Natural killer cell (primary cell): ENCODE measurements at regions not wholly inside any gene's neighbourhood (a gene's known extent, or its start where the extent isn't known, plus 50 kb on each side); places are given as distances from the start of the nearest gene placed in this dataset.

ENCODE experiments used
- ATAC-seq, 3 donors: fragments of 150-1000 bp in 2 of 3; fragments of 200-7000 bp in 1 of 3; cut with Tn5 transposase; 1 replicate in 1 of 3; 2 replicates in 2 of 3; pipeline ENCODE4 v1.10.0; 2021; ENCODE audit warnings: mild to moderate bottlenecking in 2 of 3, moderate library complexity in 2 of 3
- DNase-seq, 2 donors: peaks; one replicate each; pipeline versions ENCODE4 v3.0.0 to v3.0.0-alpha.2; 2013 to 2021; ENCODE audit warnings: mixed read lengths in 1 of 2
- H3K27ac ChIP-seq: one replicate; pipeline ENCODE4 v1.5.1; 2013; ENCODE audit warnings: mild to moderate bottlenecking, low read length
- H3K27me3 ChIP-seq: one replicate; pipeline ENCODE4 v1.6.1; 2013; ENCODE audit warnings: low read length; ENCODE audit not compliant: control insufficient read depth, insufficient read depth
- H3K36me3 ChIP-seq: one replicate; pipeline ENCODE4 v1.6.1; 2013; ENCODE audit warnings: low read length; ENCODE audit not compliant: control insufficient read depth, insufficient read depth
- H3K4me1 ChIP-seq: one replicate; pipeline ENCODE4 v1.6.1; 2013; ENCODE audit warnings: low read length; ENCODE audit not compliant: control insufficient read depth, insufficient read depth
- H3K4me3 ChIP-seq: one replicate; pipeline ENCODE4 v1.5.1; 2013; ENCODE audit warnings: low read length
- H3K9me3 ChIP-seq: one replicate; pipeline ENCODE4 v1.6.1; 2013; ENCODE audit warnings: low read length; ENCODE audit not compliant: control insufficient read depth, insufficient read depth
- H3K27ac Mint-ChIP-seq, 2 donors: one replicate each; pipeline ENCODE4 v1.8.0; 2022; ENCODE audit warnings: mild to moderate bottlenecking in 2 of 2, mixed read lengths in 2 of 2, moderate library complexity in 1 of 2
- H3K27me3 Mint-ChIP-seq, 2 donors: one replicate each; pipeline ENCODE4 v1.8.0; 2022; ENCODE audit warnings: low read depth in 2 of 2, mixed read lengths in 2 of 2
- H3K36me3 Mint-ChIP-seq: one replicate; pipeline ENCODE4 v1.8.0; 2022; ENCODE audit warnings: mixed read lengths
- H3K4me1 Mint-ChIP-seq, 2 donors: one replicate each; pipeline ENCODE4 v1.8.0; 2022; ENCODE audit warnings: mixed read lengths in 2 of 2
- H3K4me3 Mint-ChIP-seq: one replicate; pipeline ENCODE4 v1.8.0; 2022; ENCODE audit warnings: mild to moderate bottlenecking, moderate library complexity, mixed read lengths
- H3K9me3 Mint-ChIP-seq, 2 donors: one replicate each; pipeline ENCODE4 v1.8.0; 2022; ENCODE audit warnings: mixed read lengths in 2 of 2
- WGBS: methylation state at CpG from one replicate; pipeline ENCODE4 v1.1.7; 2013; ENCODE audit warnings: missing lambda C conversion rate; ENCODE audit not compliant: insufficient coverage; 5-methylcytosine and 5-hydroxymethylcytosine counted together
- intact Hi-C: fragments of 100-400 bp; cut with micrococcal nuclease; formaldehyde crosslinking; loops from one replicate; pipeline ENCODE4 v1.14.2; 2022
- TF ChIP-seq, protein P1 (sequence below): fragments of 200-600 bp; IDR thresholded peaks from one replicate; pipeline ENCODE4 v1.8.0; 2022; ENCODE audit warnings: antibody characterized with exemption

DNA sequence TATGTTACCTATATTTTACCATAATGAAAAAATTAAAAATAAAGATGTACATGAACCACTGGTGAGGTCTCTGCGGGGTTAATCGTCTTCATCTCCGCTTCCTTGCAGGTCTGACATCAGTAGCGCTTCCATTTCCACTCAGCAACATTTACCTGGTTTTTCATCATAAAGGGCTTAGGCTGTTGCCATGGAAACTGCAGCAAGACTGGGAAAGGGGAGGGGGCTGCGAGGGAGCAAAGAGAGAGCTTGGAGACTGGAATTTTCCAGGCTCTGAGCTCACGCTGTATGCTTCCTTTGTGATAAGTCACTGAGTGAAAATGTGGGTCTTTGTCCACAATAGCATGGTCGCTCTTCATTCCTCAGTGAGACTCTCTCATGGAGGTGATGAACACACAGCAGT lies 136.6 kb upstream of the USP29 start:
- Histone ChIP-seq H3K27me3 (no peaks in the 10 kb centered on the region), H3K4me3 (no peak overlapping the region), H3K9me3 (peaks cover 46% of the 10 kb centered on the region), H3K4me1 (no peaks in the 10 kb centered on the region), H3K36me3 (no peaks in the 10 kb centered on the region), H3K27ac (no peak overlapping the region)
- Mint-ChIP-seq H3K27me3 (no peaks in the 10 kb centered on the region), H3K9me3 (peaks cover 19 to 22% of the 10 kb centered on the region in 2 donors), H3K36me3 (peaks cover 12% of the 10 kb centered on the region), H3K27ac (no peak overlapping the region), H3K4me1 (no peaks in the 10 kb centered on the region), H3K4me3 (no peak overlapping the region)
- WGBS, result 31% methylated on average over 7 of the region's 7 CpGs
- TF ChIP-seq, protein P1, sequence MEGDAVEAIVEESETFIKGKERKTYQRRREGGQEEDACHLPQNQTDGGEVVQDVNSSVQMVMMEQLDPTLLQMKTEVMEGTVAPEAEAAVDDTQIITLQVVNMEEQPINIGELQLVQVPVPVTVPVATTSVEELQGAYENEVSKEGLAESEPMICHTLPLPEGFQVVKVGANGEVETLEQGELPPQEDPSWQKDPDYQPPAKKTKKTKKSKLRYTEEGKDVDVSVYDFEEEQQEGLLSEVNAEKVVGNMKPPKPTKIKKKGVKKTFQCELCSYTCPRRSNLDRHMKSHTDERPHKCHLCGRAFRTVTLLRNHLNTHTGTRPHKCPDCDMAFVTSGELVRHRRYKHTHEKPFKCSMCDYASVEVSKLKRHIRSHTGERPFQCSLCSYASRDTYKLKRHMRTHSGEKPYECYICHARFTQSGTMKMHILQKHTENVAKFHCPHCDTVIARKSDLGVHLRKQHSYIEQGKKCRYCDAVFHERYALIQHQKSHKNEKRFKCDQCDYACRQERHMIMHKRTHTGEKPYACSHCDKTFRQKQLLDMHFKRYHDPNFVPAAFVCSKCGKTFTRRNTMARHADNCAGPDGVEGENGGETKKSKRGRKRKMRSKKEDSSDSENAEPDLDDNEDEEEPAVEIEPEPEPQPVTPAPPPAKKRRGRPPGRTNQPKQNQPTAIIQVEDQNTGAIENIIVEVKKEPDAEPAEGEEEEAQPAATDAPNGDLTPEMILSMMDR, result no peak
- ATAC-seq, result no peak
- intact Hi-C loops, result no loop called here
- DNase-seq, result no peak

GRCh38 chr19:56983804-56984203 lies 136.0 kb upstream of the USP29 start:
- H3K4me1 Mint-ChIP-seq, result no peaks in the 10 kb centered on the region
- Histone ChIP-seq H3K27me3 (no peaks in the 10 kb centered on the region), H3K4me1 (no peaks in the 10 kb centered on the region), H3K9me3 (peaks cover 48% of the 10 kb centered on the region), H3K27ac (no peak overlapping the region), H3K4me3 (no peak overlapping the region), H3K36me3 (no peaks in the 10 kb centered on the region)
- no peaks in the 10 kb centered on the region for H3K27me3 Mint-ChIP-seq
- H3K4me3 Mint-ChIP-seq, result no peak overlapping the region
- H3K27ac Mint-ChIP-seq, result no peak overlapping the region
- ATAC-seq (no peak), DNase-seq (no peak)
- peaks cover 12% of the 10 kb centered on the region for H3K36me3 Mint-ChIP-seq
- TF ChIP-seq, protein P1, result no peak
- H3K9me3 Mint-ChIP-seq, result peaks cover 19 to 22% of the 10 kb centered on the region in 2 donors
- intact Hi-C loops, result no loop called here
- WGBS, result 75% methylated on average over 3 of the region's 3 CpGs

- 77% methylated on average over 8 of the region's 9 CpGs for WGBS
- no peaks in the 10 kb centered on the region for H3K4me1 Mint-ChIP-seq
- TF ChIP-seq, protein P1, result no peak
- H3K4me1 ChIP-seq, result no peaks in the 10 kb centered on the region
- peaks cover 37% of the 10 kb centered on the region for H3K9me3 ChIP-seq
- ATAC-seq (no peak), DNase-seq (no peak)
- intact Hi-C loops, result no loop called here
- peaks cover 15 to 24% of the 10 kb centered on the region in 2 donors for H3K9me3 Mint-ChIP-seq
- H3K27me3 Mint-ChIP-seq, result no peaks in the 10 kb centered on the region
- H3K36me3 Mint-ChIP-seq, result peaks cover 12% of the 10 kb centered on the region
- H3K4me3 Mint-ChIP-seq, result no peak overlapping the region
- H3K27ac Mint-ChIP-seq, result no peak overlapping the region
- H3K27me3 ChIP-seq, result no peaks in the 10 kb centered on the region
- H3K4me3 ChIP-seq, result no peak overlapping the region
- no peaks in the 10 kb centered on the region for H3K36me3 ChIP-seq
- no peak overlapping the region for H3K27ac ChIP-seq
These were observed 133.4 kb upstream of the USP29 start for GRCh38 chr19:56986386-56986785.

- Mint-ChIP-seq H3K4me3 (no peak overlapping the region), H3K27me3 (no peaks in the 10 kb centered on the region), H3K36me3 (peaks cover 6% of the 10 kb centered on the region), H3K9me3 (peaks cover 15 to 20% of the 10 kb centered on the region in 2 donors), H3K27ac (no peak overlapping the region), H3K4me1 (no peaks in the 10 kb centered on the region)
- 85% methylated on average over 15 of the region's 15 CpGs for WGBS
- intact Hi-C loops, result no loop called here
- no peaks in the 10 kb centered on the region for H3K36me3 ChIP-seq
- H3K27me3 ChIP-seq, result no peaks in the 10 kb centered on the region
- H3K27ac ChIP-seq, result no peak overlapping the region
- DNase-seq (no peak), ATAC-seq (no peak)
- H3K4me1 ChIP-seq, result no peaks in the 10 kb centered on the region
- peaks cover 38% of the 10 kb centered on the region for H3K9me3 ChIP-seq
- TF ChIP-seq, protein P1, result no peak
- no peak overlapping the region for H3K4me3 ChIP-seq
These were observed 132.6 kb upstream of the USP29 start for GRCh38 chr19:56987184-56987583.
